Stomach (tissue), 4 donors: ENCODE measurements at regions not wholly inside any gene's neighbourhood (a gene's known extent, or its start where the extent isn't known, plus 50 kb on each side); places are given as distances from the start of the nearest gene placed in this dataset.

ENCODE experiments used
- EP300 ChIP-seq: sonication (generic); formaldehyde crosslinking; IDR thresholded peaks from one replicate; pipeline ENCODE4 v1.6.1; 2017; ENCODE audit warnings: antibody characterized with exemption
- POLR2A ChIP-seq, 4 donors: fragments of 450-650 bp; IDR thresholded peaks; one replicate each; pipeline ENCODE4 v1.6.1; 2016; ENCODE audit warnings: antibody characterized with exemption in 4 of 4, control low read depth in 2 of 4, mild to moderate bottlenecking in 1 of 4, moderate library complexity in 1 of 4
- POLR2AphosphoS5 ChIP-seq, 3 donors: sonication (generic); formaldehyde crosslinking; IDR thresholded peaks; one replicate each; pipeline ENCODE4 v1.6.1; 2016; ENCODE audit warnings: antibody characterized with exemption in 3 of 3
- TF ChIP-seq, protein P1 (sequence below), 7 experiments: fragments of 450-650 bp in 4 of 7; fragments of 200-600 bp in 3 of 7; sonication (generic) in 3 of 7; IDR thresholded peaks; one replicate each; pipeline ENCODE4 v1.5.1; 2016 to 2019; ENCODE audit warnings: antibody characterized with exemption in 7 of 7, control low read depth in 2 of 7, mild to moderate bottlenecking in 1 of 7

GRCh38 chr5:92460505-92460904, 1077.4 kb upstream of the ARRDC3 start:
- TF ChIP-seq, protein P1, sequence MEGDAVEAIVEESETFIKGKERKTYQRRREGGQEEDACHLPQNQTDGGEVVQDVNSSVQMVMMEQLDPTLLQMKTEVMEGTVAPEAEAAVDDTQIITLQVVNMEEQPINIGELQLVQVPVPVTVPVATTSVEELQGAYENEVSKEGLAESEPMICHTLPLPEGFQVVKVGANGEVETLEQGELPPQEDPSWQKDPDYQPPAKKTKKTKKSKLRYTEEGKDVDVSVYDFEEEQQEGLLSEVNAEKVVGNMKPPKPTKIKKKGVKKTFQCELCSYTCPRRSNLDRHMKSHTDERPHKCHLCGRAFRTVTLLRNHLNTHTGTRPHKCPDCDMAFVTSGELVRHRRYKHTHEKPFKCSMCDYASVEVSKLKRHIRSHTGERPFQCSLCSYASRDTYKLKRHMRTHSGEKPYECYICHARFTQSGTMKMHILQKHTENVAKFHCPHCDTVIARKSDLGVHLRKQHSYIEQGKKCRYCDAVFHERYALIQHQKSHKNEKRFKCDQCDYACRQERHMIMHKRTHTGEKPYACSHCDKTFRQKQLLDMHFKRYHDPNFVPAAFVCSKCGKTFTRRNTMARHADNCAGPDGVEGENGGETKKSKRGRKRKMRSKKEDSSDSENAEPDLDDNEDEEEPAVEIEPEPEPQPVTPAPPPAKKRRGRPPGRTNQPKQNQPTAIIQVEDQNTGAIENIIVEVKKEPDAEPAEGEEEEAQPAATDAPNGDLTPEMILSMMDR (IDR thresholded peaks at IDR 0.05), result no peak
- no peak for TF ChIP-seq POLR2AphosphoS5 (IDR thresholded peaks at IDR 0.05)
- no peak for TF ChIP-seq POLR2A (IDR thresholded peaks at IDR 0.05)
- no peak for TF ChIP-seq EP300
